H1 (cell line): ENCODE measurements at regions not wholly inside any gene's neighbourhood (a gene's known extent, or its start where the extent isn't known, plus 50 kb on each side); places are given as distances from the start of the nearest gene placed in this dataset.

ENCODE experiments used
- CTCF ChIP-seq, 3 experiments: IDR thresholded peaks; 1 replicate in 2 of 3; 2 replicates in 1 of 3; pipeline versions ENCODE4 v1.5.1 to v1.6.1; 2011; ENCODE audit warnings: low read length in 3 of 3, mild to moderate bottlenecking in 3 of 3, inconsistent platforms in 2 of 3, low read depth in 1 of 3, moderate library complexity in 1 of 3; ENCODE audit not compliant: insufficient read depth in 1 of 3; ENCODE audit errors: control extremely low read depth in 1 of 3
- EZH2 ChIP-seq: fragments of 200-600 bp; sonication (generic); IDR thresholded peaks from 2 replicates; pipeline ENCODE4 v1.7.1; 2012; ENCODE audit warnings: low read depth, mild to moderate bottlenecking, moderate library complexity, low read length, inconsistent platforms; ENCODE audit not compliant: severe bottlenecking
- RXRA ChIP-seq: IDR thresholded peaks from 2 replicates; pipeline ENCODE4 v1.6.1; 2011; ENCODE audit warnings: low read depth, mild to moderate bottlenecking, low read length, moderate library complexity; ENCODE audit not compliant: insufficient read depth

DNA sequence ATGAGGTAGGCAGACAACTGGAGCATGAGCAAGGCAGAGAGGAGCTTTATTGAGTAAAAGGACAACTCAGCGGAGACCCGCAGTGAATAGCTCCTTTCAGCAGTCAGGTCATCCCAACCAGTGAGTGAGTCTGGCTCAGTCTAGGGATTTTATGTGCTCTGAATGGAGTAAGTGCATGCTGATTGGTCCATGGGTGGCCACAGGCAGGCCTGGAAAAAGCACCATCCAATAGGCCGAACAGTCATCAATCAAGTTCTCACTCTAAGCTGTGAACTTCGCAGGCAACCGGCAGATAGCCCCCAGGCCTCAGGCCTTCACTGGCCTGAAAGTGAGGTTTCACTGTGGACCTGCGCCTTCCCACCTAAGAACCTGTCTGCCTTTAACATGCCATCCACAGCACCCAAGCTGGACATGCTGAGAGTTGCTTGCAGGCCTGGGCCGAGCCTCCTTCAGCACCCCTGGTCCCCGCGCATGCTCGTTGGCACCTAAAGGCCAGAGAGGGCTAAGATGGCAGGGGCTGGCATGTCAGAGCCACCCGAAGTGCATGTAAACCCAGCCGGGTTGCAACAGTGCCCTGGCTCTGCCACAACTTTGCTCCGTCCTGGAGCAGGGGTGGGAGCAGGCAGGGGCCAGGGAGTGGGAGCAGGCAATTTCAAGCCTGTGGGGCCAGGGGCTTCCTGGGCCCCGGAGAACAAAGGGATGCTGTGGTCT, 698.7 kb downstream of the SLITRK1 start:
- TF ChIP-seq CTCF (IDR thresholded peaks at IDR 0.05; ENCODE audit: control extremely low read depth in 1 of 3, insufficient read depth in 1 of 3, low read depth in 1 of 3, low read length in 3 of 3) = no peak
- no peak for TF ChIP-seq EZH2
- TF ChIP-seq RXRA = no peak
